HG02852 (cell line): ENCODE measurements at regions not wholly inside any gene's neighbourhood (a gene's known extent, or its start where the extent isn't known, plus 50 kb on each side); places are given as distances from the start of the nearest gene placed in this dataset.
A peak's percentile ranks its signal among the peaks of the same experiment; 100 is the strongest.
"Not testable (repeated sequence)": the region's sequence is repeated elsewhere in the genome, so short reads cannot be mapped to it uniquely, and the experiment has no call there.

Experiments
- ATAC-seq: cut with Tn5 transposase; IDR thresholded peaks from one replicate; pipeline ENCODE4 v1.9.1; 2021; ENCODE audit warnings: mild to moderate bottlenecking, moderate library complexity; ENCODE audit not compliant: unreplicated experiment

DNA sequence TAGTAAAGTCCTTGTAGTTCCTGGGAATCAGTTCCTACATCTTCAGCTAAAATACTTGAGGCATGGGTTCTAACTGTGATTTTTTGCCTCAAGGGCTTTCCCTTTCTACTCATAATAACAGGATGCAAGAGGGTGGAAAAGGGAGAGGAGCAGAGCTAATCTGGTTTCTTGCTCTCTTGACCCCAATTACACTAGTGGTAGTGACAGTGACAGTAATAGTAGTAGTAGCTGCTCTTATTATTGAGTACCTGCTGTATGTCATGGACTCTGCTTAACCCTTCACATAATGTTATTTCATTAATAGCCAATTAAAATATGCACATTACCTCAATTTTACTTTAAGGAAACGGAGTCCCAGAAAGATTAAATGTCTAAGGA is 214.8 kb upstream of the HNRNPA3 start:
- peak; percentile 16 for ATAC-seq

- peak; percentile 58 for ATAC-seq
These were observed 213.3 kb upstream of the HNRNPA3 start for GRCh38 chr2:176999301-176999700.

DNA sequence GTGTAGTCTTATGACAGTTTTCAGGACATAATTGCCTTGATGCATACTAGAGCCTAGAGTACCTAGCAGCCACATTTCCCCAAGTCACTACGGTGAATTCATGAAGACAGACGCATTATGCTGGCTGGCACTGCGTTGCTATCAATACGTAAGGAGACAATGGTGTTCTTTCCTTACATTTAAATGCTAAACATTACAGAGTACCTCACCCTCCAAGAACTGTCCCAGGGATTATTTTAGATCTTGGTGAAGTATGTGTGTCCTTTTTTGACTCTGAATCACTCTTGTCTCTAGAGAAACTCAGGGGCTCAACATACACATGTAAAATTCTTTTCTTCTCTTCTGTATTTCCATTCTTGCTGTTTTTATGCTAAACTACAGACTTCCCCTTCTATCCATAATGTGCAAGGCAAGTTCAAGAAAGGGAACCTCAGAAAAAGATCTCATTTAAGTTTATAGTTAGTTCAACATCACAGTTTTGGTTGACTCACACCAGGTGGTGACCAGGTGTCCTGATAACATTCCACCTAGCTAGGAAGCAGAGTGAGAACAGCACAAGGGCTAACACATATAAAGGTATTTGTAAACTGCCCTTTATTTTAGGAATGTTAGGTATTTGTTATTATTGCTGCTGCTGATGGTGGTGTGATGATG is 212.4 kb upstream of the HNRNPA3 start:
- ATAC-seq = no peak

GRCh38 chr2:177000715-177001072 is 211.9 kb upstream of the HNRNPA3 start:
- no peak for ATAC-seq

DNA sequence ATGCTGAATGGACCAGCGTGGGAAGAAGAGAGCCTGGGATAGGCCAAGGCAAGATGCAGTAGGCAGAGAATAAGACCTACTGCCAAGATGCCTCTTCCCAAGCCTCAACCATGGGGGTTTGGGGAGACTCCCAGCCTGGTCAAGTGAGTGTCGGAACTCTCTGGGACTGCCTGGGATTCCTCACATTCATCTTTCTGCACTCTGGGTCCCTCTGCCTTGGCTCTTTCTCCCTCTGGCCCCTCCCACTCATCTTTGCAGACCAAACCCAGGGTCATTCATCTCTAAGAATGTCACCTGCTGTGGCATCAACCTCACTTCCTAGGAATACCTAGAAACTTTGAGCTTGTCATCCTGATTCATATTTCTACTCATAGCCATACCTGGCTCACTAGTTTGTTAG is 211.3 kb upstream of the HNRNPA3 start:
- ATAC-seq = no peak

DNA sequence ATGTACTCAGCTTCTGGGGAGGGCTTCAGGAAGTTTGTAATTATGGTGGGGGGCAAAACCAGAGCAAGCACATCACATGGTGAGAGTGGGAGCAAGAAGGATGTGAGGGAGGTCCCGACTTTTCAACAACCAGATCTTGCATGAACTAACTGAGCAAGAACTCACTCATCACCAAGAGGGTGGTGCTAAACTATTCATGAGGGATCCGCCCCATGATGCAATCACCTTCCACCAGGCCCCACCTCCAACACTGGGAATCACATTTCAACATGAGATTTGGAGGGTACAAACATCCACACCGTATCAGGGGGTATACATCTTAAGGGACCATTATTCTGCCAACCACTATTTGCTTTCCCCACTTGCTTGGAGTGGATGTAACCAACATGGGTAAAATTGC is 209.6 kb upstream of the HNRNPA3 start:
- no peak for ATAC-seq

DNA sequence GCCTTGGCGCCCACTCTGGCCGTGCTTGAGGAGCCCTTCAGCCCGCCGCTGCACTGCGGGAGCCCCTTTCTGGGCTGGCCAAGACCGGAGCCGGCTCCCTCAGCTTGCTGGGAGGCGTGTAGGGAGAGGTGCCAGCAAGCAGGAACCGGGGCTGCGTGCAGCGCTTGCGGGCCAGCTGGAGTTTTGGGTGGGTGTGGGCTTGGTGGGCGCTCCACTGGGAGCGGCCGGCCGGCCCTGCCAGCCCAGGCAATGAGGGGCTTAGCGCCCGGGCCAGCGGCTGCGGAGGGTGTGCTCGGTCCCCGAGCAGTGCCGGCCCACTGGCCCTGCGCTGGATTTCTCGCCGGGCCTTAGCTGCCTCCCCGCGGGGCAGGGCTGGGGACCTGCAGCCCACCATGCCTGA is 204.9 kb upstream of the HNRNPA3 start:
- ATAC-seq = not testable (repeated sequence)

DNA sequence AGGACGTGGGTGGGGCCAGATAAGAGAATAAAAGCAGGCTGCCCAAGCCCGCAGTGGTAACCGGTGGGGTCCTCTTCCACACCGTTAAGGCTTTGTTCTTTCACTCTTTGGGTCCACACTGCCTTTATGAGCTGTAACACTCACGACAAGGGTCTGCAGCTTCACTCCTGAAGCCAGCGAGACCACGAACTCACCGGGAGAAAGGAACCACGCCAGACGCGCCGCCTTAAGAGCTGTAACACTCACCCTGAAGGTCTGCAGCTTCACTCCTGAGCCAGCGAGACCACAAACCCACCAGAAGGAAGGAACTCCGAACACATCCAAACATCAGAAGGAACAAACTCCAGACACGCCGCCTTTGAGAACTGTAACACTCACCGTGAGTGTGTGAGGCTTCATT is 203.9 kb upstream of the HNRNPA3 start:
- ATAC-seq = not testable (repeated sequence)

GRCh38 chr2:177010146-177010545 is 202.4 kb upstream of the HNRNPA3 start:
- no peak for ATAC-seq

DNA sequence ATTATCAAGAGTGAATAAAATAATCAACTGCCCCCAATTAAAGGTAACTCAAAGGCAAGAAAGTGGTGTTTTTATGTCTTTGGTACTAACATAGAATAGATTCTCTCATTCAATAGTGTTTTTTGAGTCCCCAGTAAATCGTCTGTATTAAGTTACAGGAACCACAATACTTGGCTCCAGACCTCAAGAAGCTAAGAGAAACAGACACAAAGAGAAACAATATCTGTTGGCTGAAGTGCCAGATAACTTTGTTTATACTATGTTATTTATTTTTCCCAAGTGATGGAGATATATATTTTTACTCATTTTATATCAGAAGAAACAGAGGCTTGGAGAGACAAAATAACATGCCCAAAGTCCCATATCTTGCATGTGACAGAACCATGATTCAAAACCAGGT is 201.7 kb upstream of the HNRNPA3 start:
- ATAC-seq = no peak

GRCh38 chr2:177014946-177015345 is 197.6 kb upstream of the HNRNPA3 start:
- no peak for ATAC-seq

DNA sequence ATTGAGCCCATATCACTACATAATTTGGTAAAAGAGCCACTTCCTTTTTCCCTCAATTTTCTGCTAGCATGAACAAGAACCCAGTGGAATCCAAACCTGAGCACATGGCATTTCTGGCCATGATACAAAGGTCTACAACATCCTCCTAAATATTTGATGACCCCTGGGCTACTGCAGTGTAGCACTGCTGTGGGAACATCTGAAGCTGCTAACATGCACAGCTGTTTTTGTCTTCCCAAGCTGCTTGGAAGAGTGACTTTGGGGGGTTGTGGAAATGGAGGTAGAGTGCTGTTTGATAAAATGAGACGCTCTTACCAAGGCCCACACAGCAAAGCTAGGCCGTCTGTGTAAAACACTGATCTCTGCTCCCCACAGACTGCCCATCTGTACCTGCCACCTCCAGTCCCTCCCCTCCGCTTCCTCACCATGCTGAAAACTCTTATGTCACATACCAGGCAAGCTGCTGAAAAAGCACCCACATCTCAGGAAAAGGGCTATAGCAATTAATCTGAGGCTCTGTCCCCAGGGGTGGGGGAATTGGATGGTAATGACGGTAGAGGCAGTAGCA is 197.2 kb upstream of the HNRNPA3 start:
- ATAC-seq = no peak

DNA sequence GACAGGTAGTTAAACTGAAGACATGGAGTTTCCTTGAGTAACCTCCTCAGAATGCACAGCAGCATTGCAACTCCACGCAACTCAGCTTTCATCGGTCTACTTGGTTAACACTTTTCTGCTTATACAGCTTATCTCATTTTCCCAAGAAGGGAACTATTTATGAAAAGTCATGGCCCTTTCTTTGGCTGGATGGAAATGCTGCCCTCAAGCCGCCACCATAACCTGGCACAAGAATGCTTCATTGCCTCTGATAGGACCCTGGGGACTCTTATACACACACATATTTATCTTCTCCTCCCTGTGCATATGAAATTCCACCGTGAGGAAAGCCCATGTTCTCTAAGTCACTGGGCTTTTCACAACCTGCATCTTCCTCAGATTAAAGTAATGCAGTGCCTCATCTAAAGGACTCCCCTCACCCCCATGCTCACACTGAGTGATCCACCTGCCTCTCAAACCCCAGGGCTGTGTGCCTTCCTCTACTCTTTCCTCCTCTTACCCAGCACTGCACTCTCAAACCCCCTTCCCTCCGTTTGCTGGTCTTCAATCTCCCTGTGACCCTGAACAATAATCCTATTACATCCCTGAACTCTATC is 192.0 kb upstream of the HNRNPA3 start:
- ATAC-seq = no peak

DNA sequence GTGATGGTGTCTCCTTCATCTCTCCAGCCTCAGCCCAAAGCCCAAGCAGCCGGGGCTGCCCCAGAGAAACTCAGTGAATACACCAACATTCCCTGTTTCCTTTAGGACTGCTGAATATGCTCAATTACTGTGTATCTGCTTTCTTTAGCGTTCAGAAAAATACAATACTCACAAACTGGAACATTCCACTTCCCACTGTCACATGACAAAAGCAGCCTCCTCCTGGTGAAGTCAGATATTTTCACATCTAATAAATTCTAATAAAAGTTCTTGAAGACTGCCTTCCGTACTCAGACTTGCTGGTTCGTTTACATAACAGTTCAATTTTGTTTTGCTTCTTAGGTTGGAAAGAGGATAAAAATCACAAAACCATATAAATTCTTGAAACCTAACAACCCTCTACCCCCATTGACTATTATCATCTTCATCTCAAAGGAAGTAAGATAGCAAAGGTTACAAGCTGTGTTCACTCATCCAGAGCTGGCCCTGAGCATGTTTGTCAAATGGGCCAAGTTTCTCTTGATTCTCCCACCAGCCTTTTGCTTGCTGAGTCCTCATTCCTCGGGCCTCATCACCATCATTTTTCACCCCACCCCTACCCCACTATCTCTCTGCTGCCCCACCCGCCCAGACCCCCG is 190.8 kb upstream of the HNRNPA3 start:
- ATAC-seq = no peak

- ATAC-seq = no peak
These were observed 187.8 kb upstream of the HNRNPA3 start for GRCh38 chr2:177024765-177025164.

- ATAC-seq = no peak
These were observed 186.3 kb upstream of the HNRNPA3 start for GRCh38 chr2:177026253-177026652.

DNA sequence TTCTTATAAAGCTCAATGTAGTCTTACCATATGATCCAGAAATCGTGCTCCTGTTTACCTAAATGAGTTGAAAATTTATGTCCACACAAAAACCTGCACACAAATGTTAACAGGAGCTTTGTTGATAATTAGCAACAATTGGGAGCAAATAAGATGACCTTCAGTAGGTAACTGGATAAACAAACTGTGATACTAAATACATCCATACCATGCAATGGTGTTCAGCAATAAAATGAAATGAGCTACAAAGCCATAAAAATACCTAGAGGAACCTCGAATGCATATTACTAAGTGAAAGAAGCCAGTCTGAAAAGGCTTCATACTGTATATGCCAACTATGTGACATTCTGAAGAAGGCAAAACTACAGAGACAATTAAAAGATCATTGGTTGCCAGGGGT is 185.6 kb upstream of the HNRNPA3 start:
- ATAC-seq = no peak

GRCh38 chr2:177028296-177028695 is 184.3 kb upstream of the HNRNPA3 start:
- ATAC-seq = no peak

DNA sequence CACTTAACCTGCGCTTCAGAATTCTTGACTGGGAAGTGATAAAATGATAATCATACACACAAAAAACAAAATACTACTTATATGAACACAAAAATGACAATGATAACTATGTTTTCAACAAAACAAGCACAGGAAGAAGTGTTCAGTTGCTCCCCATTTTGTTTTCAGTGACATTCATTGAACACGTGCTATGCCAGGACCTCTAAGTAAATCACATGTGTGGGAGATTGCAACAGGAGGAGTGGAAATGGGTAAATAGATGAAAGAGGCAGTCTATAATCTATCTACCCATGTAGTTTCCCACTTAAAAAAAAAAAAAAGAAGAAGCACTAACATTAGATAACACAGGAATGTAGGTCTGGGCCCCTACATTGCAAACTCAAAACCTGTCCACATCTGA is 183.5 kb upstream of the HNRNPA3 start:
- no peak for ATAC-seq

- no peak for ATAC-seq
These were observed 183.1 kb upstream of the HNRNPA3 start for GRCh38 chr2:177029501-177029900.

- ATAC-seq = no peak
These were observed 182.7 kb upstream of the HNRNPA3 start for GRCh38 chr2:177029901-177030300.

DNA sequence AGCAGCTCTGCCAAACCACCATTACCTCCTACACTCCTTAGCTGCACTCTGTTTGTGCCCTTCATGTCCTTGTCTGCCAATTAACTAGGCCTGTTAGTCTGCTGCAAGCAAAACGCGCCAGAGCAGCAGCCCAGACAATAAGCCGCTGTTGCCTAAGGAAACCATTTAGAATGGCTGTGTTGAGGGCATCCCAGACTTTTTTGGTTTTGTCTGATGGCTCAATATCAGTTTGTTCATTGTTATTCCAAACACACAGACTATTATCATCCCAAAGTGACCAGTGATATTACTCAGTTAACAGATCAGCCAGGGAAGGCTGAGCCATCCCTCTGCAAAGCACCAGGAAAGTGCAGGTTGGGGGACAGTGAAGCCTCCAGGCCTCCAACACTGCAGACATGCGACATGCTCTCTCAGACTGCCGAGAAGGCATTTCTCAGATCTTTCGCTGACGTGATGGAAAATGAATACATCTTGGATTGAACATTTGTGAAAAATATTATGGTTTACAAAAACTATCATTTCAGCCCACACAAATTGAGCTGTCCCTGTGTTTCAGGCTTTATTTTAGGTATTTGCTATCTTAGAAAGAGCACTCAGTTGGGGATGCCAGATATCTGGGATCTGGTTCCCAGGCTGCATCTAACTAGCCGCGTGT is 182.0 kb upstream of the HNRNPA3 start:
- no peak for ATAC-seq
